ENCODE measurements at regions not wholly inside any gene's neighbourhood (a gene's known extent, or its start where the extent isn't known, plus 50 kb on each side); places are given as distances from the start of the nearest gene placed in this dataset.

DNA sequence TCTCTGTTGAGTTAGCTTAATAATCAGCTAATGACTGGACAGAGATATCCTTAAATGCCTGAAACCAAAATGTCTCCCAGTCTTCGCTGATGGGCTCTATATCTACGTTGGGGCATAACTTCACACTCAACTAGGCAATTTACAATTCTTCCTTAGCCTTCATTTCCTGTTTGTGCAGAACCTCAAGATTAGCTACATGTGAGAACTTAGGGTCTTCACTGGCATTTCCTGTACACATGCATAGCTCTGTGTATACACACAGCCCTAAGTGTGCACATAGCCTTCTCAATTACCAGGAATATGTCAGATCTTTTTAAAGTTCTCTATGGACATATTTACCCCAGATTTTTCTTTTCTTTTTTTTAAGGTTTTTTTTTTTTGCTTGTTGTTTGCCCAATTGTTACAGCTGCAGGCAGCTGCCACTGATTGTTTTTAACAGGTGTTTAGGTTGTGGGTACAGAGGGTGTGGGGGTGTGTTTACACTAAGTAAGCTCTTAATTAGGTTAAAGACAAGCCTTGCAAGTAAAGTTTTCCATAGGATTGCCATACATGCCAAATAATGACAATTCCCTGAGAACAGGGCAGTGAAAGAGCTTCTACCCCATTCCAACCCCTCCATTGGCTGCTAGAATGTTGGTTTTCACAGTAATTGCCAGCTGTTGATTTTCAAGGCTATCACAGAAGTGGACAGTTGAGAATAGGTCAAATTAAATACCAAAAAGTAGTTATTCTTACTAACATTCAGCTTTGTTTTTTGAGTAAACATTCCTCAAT lies 441.0 kb downstream of the TLE4 start:
- DNase-seq: no peak

DNA sequence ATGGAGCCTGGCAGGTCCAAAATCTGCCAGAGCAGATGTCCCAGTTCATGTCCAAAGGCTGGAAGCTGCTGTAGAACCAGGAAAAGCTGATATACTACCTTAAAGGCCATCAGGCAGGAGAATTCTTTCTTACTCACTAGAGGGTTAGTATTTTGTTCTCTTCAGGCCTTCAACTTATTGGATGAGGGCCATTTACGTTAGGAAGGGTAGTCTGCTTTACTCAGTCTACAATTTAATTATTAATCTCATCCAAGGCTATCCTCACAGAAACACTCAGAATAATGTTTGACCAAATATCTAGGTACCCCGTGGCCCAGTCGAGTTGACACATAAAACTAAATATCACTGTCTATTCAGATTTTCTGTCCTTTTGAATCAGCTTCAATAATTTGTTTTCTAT lies 437.4 kb downstream of the TLE4 start:
- DNase-seq: no peak

GRCh38 chr9:80004714-80005113 lies 432.9 kb downstream of the TLE4 start:
- DNase-seq: no peak

DNA sequence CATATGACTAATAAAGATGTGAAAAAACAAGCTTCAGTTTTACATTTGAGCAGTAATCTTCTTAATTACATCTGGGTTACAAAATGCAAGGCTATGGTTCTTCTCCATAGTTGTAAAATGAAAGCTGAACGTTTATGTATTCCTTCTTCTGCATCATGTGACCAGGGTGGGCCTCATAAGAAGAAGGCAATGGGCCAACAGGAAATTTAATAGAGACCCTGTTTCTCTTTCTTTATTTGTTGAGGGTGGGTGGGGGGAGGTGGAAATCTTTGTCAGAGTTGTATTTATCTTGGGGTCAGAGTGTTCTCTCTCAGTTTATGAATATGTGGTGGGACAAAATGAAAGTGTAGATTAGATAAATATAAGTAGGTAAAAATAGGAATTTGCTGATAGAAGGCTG lies 418.8 kb downstream of the TLE4 start:
- no peak for DNase-seq

GRCh38 chr9:79989079-79989478 lies 417.3 kb downstream of the TLE4 start:
- no peak for DNase-seq

GRCh38 chr9:79988126-79988525 lies 416.4 kb downstream of the TLE4 start:
- no peak for DNase-seq

- DNase-seq: no peak
Observed at GRCh38 chr9:79986437-79986836, 414.7 kb downstream of the TLE4 start.

DNA sequence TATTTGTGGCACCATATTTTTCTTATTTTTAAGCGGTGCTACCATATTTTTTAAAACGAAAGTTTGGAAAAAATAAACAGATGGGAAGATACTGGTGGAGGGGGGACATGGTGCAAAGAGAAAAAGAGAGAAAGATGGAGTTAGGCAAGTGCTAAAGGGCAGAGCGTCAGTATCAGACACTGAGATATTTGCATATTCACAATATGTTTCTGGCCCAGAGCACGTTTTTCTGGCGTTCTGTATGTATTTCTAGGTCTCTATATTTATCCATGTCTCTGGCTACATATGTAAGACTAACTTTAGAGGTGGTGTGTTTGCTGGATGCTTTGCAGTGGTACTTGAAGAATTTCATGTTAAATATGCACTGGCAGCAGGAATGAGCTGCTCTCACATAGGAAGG lies 414.0 kb downstream of the TLE4 start:
- no peak for DNase-seq

- no peak for DNase-seq
Observed at GRCh38 chr9:79985264-79985663, 413.5 kb downstream of the TLE4 start.

DNA sequence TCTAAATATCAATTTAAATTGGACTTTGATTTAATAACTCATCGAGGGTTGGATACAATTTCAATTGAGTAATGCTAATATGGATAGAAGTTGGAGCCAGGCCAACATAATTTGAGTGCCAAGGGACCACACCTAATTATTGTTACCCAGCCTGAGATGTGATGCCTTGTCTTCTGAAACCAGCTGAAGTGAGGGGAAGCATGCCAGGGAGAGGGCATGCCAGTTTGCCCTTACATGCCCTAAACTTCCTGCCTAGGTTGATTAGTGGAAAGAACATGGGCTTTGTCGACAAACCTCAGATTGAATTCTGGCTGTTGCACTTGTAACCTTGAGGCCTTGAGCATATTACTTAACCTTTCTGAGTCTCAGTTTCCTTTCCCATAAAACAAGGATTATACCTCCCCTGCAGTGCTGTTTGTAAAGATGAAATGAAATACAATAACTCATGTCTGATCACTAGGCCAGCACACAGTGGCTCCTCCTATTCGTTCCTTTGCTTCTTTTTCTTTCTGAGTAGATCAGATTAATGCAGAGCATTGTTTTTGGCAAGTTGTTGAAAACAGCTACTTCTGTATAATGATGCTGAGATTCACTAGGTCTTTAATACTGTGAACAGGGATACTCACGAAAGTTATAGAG lies 412.8 kb downstream of the TLE4 start:
- no peak for DNase-seq

GRCh38 chr9:79980432-79980831 lies 408.7 kb downstream of the TLE4 start:
- DNase-seq: no peak

DNA sequence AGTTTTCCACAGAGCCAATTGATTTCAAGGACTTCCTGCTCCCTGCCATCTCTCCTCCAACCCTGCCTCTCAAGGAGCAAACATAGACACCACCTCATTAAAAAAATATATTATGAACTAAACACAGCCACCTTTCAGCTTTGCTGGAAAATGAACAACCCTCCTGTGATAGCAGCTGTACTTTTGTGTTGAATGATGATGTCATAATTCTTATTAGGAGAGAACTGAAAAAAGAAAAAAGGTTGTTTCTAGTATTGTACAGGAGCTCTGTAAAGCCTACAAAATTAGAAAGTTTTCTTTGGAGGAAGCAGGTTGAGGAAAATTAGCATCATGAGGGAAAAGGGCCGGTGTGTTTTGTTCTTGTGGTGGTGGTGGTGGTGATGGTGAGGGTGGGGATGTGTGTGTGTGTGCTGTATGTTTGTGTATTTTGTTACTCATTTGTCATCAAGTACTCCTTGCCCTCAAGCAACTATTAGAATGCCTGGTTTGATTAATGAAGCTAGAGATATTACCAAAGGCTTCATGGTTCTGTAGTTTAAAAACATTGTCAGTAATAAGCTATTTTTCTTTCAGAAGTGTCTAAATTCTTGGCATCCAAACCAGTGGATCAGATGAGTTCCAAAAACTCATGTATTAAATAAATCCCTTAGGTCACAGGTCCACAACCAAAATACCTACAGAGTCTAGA lies 405.9 kb downstream of the TLE4 start:
- no peak for DNase-seq

- no peak for DNase-seq
Observed at GRCh38 chr9:79977074-79977435, 405.3 kb downstream of the TLE4 start.

DNA sequence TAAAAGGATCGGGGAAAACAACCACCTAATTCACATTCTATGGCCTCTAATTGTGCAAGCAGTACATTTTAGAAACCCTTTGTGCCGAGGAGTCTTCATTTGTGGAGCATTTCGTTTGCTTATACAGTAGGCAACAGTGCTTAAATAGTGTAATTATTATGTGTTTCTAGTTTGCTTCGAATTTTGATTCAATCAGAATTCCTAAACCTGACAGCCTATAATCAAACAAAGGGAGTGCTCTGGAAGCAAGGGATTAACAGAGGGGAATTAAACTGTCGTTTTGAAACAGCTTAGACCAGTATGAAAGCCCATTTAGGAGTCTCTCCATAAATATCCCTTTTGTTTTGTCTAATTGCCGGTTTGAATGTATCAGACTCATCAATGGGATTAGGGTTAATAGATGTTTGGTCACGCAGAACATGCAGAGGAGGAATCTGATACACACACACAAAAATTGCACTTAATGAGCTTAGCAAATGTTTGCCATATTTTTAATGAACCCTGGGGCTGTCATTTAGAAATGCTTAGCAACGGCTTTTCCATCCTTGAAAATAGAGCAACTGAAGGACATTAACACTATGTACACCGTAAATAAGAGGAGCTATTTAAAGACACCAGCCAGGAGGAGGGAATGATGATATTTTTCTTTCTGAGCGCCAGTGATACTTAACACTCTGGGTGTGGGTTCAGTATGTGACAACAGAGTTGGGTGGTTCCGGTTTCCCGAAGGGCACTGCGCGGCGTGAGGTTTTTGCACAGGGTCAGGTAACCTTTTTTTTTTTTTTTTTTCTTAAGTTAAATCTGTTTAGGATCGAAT lies 404.7 kb downstream of the TLE4 start:
- DNase-seq: no peak

DNA sequence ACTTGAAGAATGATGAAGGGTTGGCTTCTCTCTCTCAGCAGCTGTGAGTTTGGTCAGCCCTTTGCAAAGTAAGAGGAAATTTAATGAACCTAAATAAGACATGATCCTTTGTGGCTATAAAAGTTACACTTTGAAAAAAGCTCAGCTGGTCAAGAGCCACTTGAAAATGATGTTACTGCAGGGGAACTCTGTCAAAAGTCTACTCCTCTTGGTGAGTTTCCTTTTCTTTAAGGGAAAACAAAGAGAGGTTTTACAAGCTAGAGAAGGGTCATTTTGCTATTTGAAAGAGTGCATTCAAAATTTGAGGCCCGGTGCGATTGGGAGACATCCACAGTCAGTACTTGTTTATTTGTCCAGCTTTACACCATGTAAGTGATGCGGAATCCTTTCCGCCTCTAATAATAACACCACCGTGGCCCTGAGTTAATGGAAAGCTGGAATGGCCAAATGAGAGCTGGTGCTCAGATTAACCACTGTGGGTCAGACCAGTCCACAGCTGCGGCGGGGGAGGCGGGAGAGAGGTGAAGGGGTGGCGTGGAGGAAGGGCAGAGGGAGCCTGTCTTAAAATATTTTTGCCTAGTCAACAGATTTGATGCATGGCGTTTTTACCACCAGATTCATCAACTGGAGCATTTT lies 404.0 kb downstream of the TLE4 start:
- DNase-seq: no peak

DNA sequence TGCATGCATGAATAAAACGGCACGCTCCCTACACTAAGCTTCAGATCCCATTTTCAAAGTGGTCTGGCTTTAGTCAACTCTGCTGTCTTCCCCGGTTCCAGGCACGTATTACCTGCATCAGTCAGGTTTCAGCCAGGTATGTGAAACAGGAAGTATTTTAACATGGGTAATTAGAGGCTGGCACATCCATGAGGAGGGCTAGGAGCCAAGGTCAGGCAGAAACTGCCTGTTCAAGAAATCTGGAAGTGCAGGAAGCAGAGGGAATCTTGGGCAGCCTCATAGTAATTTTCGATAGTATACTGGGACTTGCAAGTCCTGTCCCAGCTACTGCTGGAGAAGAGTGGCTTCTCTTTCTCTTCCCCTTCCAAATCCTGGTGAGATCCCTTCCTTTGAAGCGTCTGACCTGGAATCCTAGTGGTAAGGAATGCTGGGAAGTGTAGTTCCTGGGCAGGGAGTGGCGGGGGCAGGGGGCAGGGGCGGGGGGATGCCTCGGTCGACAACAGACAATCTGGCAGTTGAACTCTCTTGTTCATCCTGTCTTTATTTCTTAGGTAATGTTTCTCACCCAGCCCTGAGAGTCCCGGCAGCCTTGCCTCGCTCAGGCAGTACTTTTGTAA lies 403.1 kb downstream of the TLE4 start:
- no peak for DNase-seq

DNA sequence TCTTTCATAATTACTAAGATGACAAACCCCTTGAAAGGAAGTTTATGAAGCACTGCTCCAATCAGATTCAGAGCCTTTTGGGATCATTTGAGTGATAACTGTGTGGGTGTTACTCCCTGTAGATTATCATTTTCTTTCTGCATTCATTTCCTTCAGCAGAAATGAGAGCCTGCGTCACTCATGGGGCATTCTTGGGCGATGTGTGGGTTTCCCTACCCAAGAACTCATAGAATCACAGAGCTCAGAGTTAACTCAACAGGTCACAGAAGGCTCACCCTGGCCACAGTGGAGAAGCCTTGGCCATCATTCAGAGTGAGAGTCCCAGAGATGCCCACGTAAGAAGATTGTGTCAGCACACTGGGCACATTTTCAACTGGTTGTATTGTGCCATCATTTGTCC lies 401.9 kb downstream of the TLE4 start:
- DNase-seq: no peak

DNA sequence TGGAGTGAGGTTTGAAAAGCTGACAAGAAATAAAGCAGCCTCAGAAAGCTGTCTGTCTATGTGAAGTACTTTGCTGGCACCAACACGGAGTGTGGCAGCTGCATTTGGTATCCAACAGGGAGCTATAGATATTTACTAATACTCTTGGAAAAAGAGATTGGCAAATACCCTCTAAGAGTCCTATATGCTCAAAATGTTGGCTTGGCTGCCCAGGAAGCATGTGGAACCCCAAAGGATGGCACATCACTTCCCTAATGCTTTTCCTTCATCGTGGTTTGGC lies 398.3 kb downstream of the TLE4 start:
- no peak for DNase-seq

- DNase-seq: peak; percentile 22
Observed at GRCh38 chr9:79969393-79970145, 397.8 kb downstream of the TLE4 start.

- no peak for DNase-seq
Observed at GRCh38 chr9:79968533-79968932, 396.8 kb downstream of the TLE4 start.

- no peak for DNase-seq
Observed at GRCh38 chr9:79962836-79963235, 391.1 kb downstream of the TLE4 start.

DNA sequence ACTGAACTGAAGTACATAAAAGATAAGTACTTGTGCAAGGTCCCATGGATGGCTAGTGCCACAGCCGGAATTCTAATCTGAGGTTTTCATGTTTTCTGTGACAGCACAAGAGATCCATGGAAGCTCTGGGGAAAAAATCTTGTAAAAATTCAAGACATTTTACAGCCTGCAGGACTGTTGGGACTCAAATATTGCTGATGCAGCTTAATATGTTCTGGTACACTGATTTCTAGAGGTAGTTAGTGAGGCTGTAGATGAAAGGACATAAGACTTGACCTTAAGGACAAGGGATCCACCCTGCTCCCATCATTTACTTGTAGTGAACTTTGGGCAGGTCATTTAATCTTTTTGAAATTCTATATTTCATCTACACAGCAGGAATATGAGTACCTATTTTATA lies 390.4 kb downstream of the TLE4 start:
- no peak for DNase-seq
